ENCODE measurements at regions not wholly inside any gene's neighbourhood (a gene's known extent, or its start where the extent isn't known, plus 50 kb on each side); places are given as distances from the start of the nearest gene placed in this dataset.

GRCh38 chr1:238346340-238346739 is 455.6 kb upstream of the ZP4 start:
- Histone ChIP-seq H2AFZ (ENCODE audit: low read depth, low read length) (no peak overlapping the region), H3K36me3 (ENCODE audit: control insufficient read depth, insufficient read depth, low read length) (no peaks in the 10 kb centered on the region), H3K79me2 (ENCODE audit: control insufficient read depth, insufficient read depth, low read length) (no peaks in the 10 kb centered on the region), H3K4me2 (ENCODE audit: insufficient read depth, low read length) (no peak overlapping the region), H3K9me1 (ENCODE audit: control insufficient read depth, insufficient read depth, low read length) (no peaks in the 10 kb centered on the region), H3K9me3 (replicated peaks; ENCODE audit: control insufficient read depth, insufficient read depth, low read depth, low read length) (no peaks in the 10 kb centered on the region), H3K9ac (ENCODE audit: insufficient read depth in 1 of 2, low read depth in 2 of 2, low read length in 2 of 2) (no peak overlapping the region), H4K20me1 (replicated peaks; ENCODE audit: control insufficient read depth, insufficient read depth, low read length) (no peaks in the 10 kb centered on the region), H3K4me1 (replicated peaks in 1 of 2; ENCODE audit: control insufficient read depth in 2 of 2, insufficient read depth in 2 of 2, low read length in 2 of 2) (no peaks in the 10 kb centered on the region), H3K4me3 (no peak overlapping the region), H3K27ac (ENCODE audit: extremely low read depth, low read depth, low read length) (no peak overlapping the region), H3K27me3 (ENCODE audit: control insufficient read depth in 2 of 2, insufficient read depth in 2 of 2, low read length in 2 of 2) (no peaks in the 10 kb centered on the region)
- ChIA-PET POLR2A (no interaction called here), CTCF (ENCODE audit: low intra/inter-chr PET ratio) (no interaction called here)
- 0% methylated on average over 1 of the region's 1 CpG for WGBS (ENCODE audit: insufficient coverage, low coverage, missing lambda C conversion rate)
- DNase-seq (ENCODE audit: extremely low read depth in 1 of 4, low spot score in 3 of 4) (no peak), ATAC-seq (no peak), FAIRE-seq (no peak)
- TF ChIP-seq ARID4B (CRISPR knock-in tag; IDR thresholded peaks at IDR 0.05) (no peak), ZNF407 (IDR thresholded peaks at IDR 0.05; ENCODE audit: low read depth) (no peak), STAT5B (CRISPR knock-in tag; IDR thresholded peaks at IDR 0.05) (no peak), SNRNP70 (optimal IDR thresholded peaks at IDR 0.05; ENCODE audit: low read depth, low read length) (no peak), ETV6 (IDR thresholded peaks at IDR 0.05; ENCODE audit: borderline replicate concordance in 1 of 2, low read depth in 2 of 2, low read length in 1 of 2) (no peak), ETV6 (CRISPR knock-in tag; IDR thresholded peaks at IDR 0.05; ENCODE audit: borderline replicate concordance) (no peak), CEBPB (tag; IDR thresholded peaks at IDR 0.05) (no peak), ZNF551 (CRISPR knock-in tag; IDR thresholded peaks at IDR 0.05) (no peak), ETS1 (conservative IDR thresholded peaks at IDR 0.05; ENCODE audit: control insufficient read depth, low read depth, low read length) (no peak)
- no TSS peak for BruUV-seq (replicated peaks)
- in situ Hi-C loops (cut with MboI) (no loop called here), intact Hi-C loops (cut with micrococcal nuclease) (no loop called here)

Measured in K562 (cell line).